Type B pancreatic cell (in vitro differentiated cells): ENCODE measurements at regions not wholly inside any gene's neighbourhood (a gene's known extent, or its start where the extent isn't known, plus 50 kb on each side); places are given as distances from the start of the nearest gene placed in this dataset.
"Not testable (repeated sequence)": the region's sequence is repeated elsewhere in the genome, so short reads cannot be mapped to it uniquely, and the experiment has no call there.

Source experiments
- DNase-seq: peaks from one replicate; pipeline ENCODE4 v3.0.0; 2021; ENCODE audit warnings: mixed read lengths; ENCODE audit not compliant: unreplicated experiment; ENCODE audit errors: extremely low spot score
- H3K27ac Mint-ChIP-seq: 2 replicates; pipeline ENCODE4 v1.8.0; 2021; ENCODE audit warnings: mild to moderate bottlenecking, mixed read lengths
- H3K27me3 Mint-ChIP-seq: 2 replicates; pipeline ENCODE4 v1.8.0; 2021; ENCODE audit warnings: mixed read lengths
- H3K36me3 Mint-ChIP-seq: 2 replicates; pipeline ENCODE4 v1.8.0; 2021; ENCODE audit warnings: mixed read lengths
- H3K4me1 Mint-ChIP-seq: one replicate; pipeline ENCODE4 v1.8.0; 2021; ENCODE audit warnings: mixed read lengths; ENCODE audit not compliant: unreplicated experiment
- H3K4me3 Mint-ChIP-seq: 2 replicates; pipeline ENCODE4 v1.8.0; 2021; ENCODE audit warnings: mild to moderate bottlenecking, mixed read lengths
- H3K9me3 Mint-ChIP-seq: 2 replicates; pipeline ENCODE4 v1.8.0; 2021; ENCODE audit warnings: mixed read lengths
- TF ChIP-seq, protein P1 (sequence below): fragments of 200-600 bp; sonication (generic); conservative IDR thresholded peaks from 2 replicates; pipeline ENCODE4 v1.5.0; 2021; ENCODE audit warnings: antibody characterized with exemption, mild to moderate bottlenecking

DNA sequence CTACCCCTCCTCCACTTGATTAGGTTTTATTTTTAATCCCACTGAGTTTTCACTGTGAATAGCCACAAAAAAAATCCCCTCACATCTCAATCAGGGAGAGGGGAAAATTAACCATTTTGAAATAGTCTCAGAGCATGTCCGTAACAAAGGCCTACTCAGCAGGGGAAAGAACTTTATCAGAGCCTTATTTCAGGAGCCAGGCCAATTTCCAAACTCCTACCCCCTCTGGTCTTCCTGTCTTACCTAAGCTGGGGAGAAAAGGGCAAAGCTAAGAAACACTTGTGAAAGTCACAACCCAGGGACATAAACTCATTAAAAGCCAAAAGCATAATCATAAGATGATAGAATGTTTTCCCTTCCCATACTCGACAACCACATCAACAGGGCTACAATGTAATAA is 260.3 kb upstream of the DIO3 start:
- Mint-ChIP-seq H3K4me3 (peak overlapping the region; percentile 6), H3K27me3 (peaks cover 10% of the 10 kb centered on the region), H3K36me3 (no peaks in the 10 kb centered on the region), H3K4me1 (peaks cover 4% of the 10 kb centered on the region), H3K27ac (peak overlapping the region; percentile 21), H3K9me3 (peaks cover 7% of the 10 kb centered on the region)
- TF ChIP-seq, protein P1, sequence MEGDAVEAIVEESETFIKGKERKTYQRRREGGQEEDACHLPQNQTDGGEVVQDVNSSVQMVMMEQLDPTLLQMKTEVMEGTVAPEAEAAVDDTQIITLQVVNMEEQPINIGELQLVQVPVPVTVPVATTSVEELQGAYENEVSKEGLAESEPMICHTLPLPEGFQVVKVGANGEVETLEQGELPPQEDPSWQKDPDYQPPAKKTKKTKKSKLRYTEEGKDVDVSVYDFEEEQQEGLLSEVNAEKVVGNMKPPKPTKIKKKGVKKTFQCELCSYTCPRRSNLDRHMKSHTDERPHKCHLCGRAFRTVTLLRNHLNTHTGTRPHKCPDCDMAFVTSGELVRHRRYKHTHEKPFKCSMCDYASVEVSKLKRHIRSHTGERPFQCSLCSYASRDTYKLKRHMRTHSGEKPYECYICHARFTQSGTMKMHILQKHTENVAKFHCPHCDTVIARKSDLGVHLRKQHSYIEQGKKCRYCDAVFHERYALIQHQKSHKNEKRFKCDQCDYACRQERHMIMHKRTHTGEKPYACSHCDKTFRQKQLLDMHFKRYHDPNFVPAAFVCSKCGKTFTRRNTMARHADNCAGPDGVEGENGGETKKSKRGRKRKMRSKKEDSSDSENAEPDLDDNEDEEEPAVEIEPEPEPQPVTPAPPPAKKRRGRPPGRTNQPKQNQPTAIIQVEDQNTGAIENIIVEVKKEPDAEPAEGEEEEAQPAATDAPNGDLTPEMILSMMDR: no peak
- no peak for DNase-seq

DNA sequence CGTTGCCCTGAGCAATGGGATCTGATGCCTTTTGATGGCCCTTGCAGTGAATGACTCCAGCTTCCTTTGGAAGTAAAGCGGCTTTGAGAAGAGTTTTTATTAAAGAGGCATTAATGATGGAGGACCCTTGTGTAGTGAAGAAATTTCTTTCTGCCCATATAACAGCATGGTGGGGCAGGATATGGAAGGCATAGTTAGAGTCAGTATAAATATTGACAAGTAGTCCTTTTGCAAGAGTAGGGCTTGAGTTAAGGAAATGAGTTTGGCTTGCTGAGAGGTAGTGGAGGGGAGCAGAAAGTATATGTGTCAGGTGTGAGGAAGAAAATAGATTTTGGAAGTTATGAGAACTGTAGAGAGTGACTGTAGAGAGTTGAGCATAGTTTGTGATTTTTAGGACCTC is 254.1 kb upstream of the DIO3 start:
- not testable (repeated sequence) for DNase-seq, H3K4me3 Mint-ChIP-seq, H3K27ac Mint-ChIP-seq, H3K9me3 Mint-ChIP-seq, H3K36me3 Mint-ChIP-seq, H3K27me3 Mint-ChIP-seq, H3K4me1 Mint-ChIP-seq

DNA sequence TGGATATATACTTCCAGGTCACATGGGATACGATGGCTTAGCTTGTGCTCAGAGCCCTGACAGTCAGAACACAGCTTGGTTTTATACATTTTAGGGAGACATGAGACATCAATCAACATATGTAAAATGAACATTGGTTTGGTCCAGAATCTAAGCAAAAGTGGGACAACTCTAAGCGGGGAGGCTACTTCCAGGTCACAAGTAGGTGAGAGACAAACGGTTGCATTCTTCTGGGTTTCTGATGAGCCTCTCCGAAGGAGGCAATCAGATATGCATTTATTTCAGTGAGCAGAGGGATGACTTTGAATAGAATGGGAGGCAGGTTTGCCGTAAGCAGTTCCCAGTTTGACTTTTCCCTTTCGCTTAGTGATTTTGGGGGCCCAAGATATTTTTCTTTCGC is 250.1 kb upstream of the DIO3 start:
- DNase-seq, H3K4me3 Mint-ChIP-seq, H3K36me3 Mint-ChIP-seq, H3K9me3 Mint-ChIP-seq, H3K4me1 Mint-ChIP-seq, H3K27ac Mint-ChIP-seq, H3K27me3 Mint-ChIP-seq: not testable (repeated sequence)

DNA sequence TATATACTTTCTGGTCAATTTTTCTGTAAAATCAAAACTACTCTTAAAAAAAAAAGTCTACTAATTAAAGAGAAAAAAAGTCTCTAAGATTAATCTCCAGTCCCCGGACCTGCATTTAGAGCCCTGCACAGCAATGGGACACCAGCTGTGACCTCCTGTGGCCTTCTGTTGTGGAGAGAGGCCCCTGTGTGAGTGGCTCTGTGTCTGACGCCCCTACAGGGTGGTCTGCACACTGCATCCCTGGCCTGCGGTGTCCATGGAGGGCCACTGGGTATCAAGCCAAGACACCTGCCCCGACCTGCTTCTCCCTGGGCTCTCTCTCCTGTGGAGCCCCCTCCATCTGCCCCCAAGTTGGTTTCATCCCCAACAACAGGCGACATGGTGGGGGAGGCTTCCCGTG is 248.0 kb upstream of the DIO3 start:
- Mint-ChIP-seq H3K4me3 (no peak overlapping the region), H3K4me1 (peaks cover 4% of the 10 kb centered on the region), H3K27me3 (peaks cover 3% of the 10 kb centered on the region), H3K9me3 (peaks cover 14% of the 10 kb centered on the region), H3K36me3 (peaks cover 4% of the 10 kb centered on the region), H3K27ac (no peak overlapping the region)
- DNase-seq: no peak
- TF ChIP-seq, protein P1: no peak

DNA sequence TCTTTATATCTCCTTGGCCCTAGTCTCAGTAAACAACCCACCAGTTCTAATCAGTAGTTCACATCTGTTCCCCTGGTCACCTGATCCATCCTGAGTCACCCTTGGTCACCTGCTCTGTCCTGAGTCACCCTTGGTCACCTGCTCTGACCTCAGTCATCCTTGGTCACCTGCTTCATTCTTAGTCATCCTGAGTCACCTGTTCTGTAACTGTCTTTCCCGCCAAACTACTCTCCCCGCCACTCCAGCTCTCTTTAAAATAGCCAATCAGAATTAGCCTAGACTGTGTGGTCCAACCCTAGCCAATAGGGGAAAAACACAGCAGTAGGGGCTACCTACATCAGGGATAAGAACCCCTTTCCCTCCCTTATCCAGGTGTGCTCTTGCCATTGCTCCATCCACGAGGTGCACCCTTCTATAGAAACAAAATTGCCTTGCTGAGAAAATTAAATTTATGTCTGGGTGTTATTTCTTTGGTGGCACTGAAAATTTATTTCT is 245.4 kb upstream of the DIO3 start:
- Mint-ChIP-seq H3K9me3 (peaks cover 14% of the 10 kb centered on the region), H3K27me3 (no peaks in the 10 kb centered on the region), H3K27ac (no peak overlapping the region), H3K36me3 (peaks cover 4% of the 10 kb centered on the region), H3K4me3 (no peak overlapping the region), H3K4me1 (peaks cover 8% of the 10 kb centered on the region)
- TF ChIP-seq, protein P1: no peak
- DNase-seq: no peak

DNA sequence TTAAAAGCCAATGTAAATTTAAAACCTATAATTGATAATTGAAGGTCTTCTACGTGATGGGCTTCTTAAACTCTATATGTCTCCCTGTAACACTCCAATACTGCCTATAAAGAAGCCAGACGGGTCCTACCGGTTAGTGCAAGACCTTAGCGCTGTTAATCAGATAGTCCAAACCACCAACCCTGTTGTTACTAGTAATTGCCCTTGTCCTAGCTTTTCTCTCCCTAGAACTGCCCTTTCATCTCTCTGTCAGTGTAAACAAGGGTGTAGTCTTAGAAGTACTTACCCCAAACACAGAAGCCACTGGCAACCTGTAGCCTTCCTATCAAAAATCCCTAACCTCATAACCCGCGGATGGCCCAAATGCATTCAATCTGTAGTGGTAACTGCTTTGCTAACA is 243.0 kb upstream of the DIO3 start:
- peaks cover 8% of the 10 kb centered on the region for H3K4me1 Mint-ChIP-seq
- peaks cover 4% of the 10 kb centered on the region for H3K36me3 Mint-ChIP-seq
- H3K27me3 Mint-ChIP-seq: no peaks in the 10 kb centered on the region
- H3K4me3 Mint-ChIP-seq: peak overlapping the region; percentile 16
- TF ChIP-seq, protein P1: no peak
- peak overlapping the region; percentile 56 for H3K27ac Mint-ChIP-seq
- H3K9me3 Mint-ChIP-seq: peaks cover 17% of the 10 kb centered on the region
- DNase-seq: no peak

DNA sequence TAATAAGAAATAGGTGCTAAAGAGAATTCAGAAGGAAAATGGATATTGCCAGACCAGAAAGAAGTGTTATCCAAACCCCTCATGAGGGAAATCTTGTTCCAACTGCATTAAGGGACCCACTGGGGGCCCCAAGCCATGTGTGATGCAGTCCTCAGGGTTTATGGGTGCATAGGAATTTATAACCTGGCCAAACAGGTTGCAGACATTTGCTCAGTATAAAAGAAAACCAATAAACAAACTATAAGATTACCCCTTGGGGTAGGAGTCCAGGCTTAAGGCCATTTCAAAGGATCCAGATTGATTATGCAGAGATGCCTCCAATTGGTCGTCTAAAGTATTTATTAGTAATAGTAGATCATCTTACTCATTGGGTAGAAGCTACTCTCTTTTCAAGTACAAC is 240.9 kb upstream of the DIO3 start:
- Mint-ChIP-seq H3K4me3 (no peak overlapping the region), H3K27me3 (no peaks in the 10 kb centered on the region), H3K27ac (no peak overlapping the region), H3K4me1 (peaks cover 8% of the 10 kb centered on the region), H3K36me3 (peaks cover 9% of the 10 kb centered on the region), H3K9me3 (peaks cover 26% of the 10 kb centered on the region)
- TF ChIP-seq, protein P1: no peak
- no peak for DNase-seq
